Brain microvascular endothelial cell (primary cell): ENCODE measurements at regions not wholly inside any gene's neighbourhood (a gene's known extent, or its start where the extent isn't known, plus 50 kb on each side); places are given as distances from the start of the nearest gene placed in this dataset.

Experiments
- DNase-seq: peaks from one replicate; pipeline ENCODE4 v3.0.0-alpha.2; 2020
- H3K27ac ChIP-seq: fragments of 250-450 bp; sonication (Bioruptor Pico); 2 replicates; pipeline ENCODE4 v1.5.1; 2020; ENCODE audit warnings: mild to moderate bottlenecking, moderate library complexity
- H3K27me3 ChIP-seq: fragments of 250-450 bp; sonication (Bioruptor Pico); replicated peaks from 2 replicates; pipeline ENCODE4 v1.5.1; 2020; ENCODE audit warnings: mild to moderate bottlenecking
- H3K36me3 ChIP-seq: fragments of 250-450 bp; sonication (Bioruptor Pico); replicated peaks from 2 replicates; pipeline ENCODE4 v1.5.1; 2020; ENCODE audit warnings: mild to moderate bottlenecking
- H3K4me3 ChIP-seq: 2 replicates; pipeline ENCODE4 v1.5.1; 2011; ENCODE audit warnings: low read depth, mild to moderate bottlenecking, control low read depth, low read length, moderate library complexity
- in situ Hi-C: cut with HindIII; loops from 2 replicates; pipeline ENCODE4 v1.10.0; 2017; ENCODE audit warnings: low sequenced_read_pairs, low pct_ligation_motif_present
- TF ChIP-seq, protein P1 (sequence below): IDR thresholded peaks from 2 replicates; pipeline ENCODE4 v1.5.1; 2011; ENCODE audit warnings: low read depth, mild to moderate bottlenecking, moderate library complexity, low read length, control low read depth, inconsistent platforms; ENCODE audit errors: missing control alignments

- no peaks in the 10 kb centered on the region for H3K36me3 ChIP-seq
- in situ Hi-C loops: no loop called here
- no peak overlapping the region for H3K27ac ChIP-seq
- no peak overlapping the region for H3K4me3 ChIP-seq
- TF ChIP-seq, protein P1, sequence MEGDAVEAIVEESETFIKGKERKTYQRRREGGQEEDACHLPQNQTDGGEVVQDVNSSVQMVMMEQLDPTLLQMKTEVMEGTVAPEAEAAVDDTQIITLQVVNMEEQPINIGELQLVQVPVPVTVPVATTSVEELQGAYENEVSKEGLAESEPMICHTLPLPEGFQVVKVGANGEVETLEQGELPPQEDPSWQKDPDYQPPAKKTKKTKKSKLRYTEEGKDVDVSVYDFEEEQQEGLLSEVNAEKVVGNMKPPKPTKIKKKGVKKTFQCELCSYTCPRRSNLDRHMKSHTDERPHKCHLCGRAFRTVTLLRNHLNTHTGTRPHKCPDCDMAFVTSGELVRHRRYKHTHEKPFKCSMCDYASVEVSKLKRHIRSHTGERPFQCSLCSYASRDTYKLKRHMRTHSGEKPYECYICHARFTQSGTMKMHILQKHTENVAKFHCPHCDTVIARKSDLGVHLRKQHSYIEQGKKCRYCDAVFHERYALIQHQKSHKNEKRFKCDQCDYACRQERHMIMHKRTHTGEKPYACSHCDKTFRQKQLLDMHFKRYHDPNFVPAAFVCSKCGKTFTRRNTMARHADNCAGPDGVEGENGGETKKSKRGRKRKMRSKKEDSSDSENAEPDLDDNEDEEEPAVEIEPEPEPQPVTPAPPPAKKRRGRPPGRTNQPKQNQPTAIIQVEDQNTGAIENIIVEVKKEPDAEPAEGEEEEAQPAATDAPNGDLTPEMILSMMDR: no peak
- H3K27me3 ChIP-seq: no peaks in the 10 kb centered on the region
- peak; percentile 38 for DNase-seq
Observed at GRCh38 chr14:51167587-51168214, 72.3 kb upstream of the TMX1 start.

GRCh38 chr14:51168215-51168613, 71.8 kb upstream of the TMX1 start:
- no peak for DNase-seq
- TF ChIP-seq, protein P1: no peak
- H3K27ac ChIP-seq: no peak overlapping the region
- in situ Hi-C loops: no loop called here
- H3K4me3 ChIP-seq: no peak overlapping the region
- H3K27me3 ChIP-seq: no peaks in the 10 kb centered on the region
- H3K36me3 ChIP-seq: no peaks in the 10 kb centered on the region

DNA sequence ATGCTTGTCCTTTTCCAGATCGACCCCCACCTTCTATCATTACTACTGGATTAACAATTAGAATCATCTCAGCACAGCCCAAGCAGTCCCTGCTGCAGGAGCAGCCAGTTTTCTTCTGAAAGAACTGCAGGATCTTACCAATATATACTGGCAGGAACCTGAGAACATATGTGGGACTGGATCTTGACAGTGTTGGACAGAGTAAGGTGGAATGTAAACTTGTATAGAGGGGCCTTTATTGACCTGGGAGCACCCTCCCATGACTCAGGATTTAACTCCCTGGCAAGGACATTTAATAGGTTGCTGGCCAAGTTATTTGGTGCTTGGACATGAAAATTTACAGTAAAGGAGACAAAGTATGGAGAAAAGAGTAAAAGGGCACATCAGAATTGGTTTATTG, 66.2 kb upstream of the TMX1 start:
- H3K4me3 ChIP-seq: no peak overlapping the region
- peaks cover 8% of the 10 kb centered on the region for H3K27me3 ChIP-seq
- H3K27ac ChIP-seq: no peak overlapping the region
- in situ Hi-C loops: no loop called here
- no peak for DNase-seq
- H3K36me3 ChIP-seq: no peaks in the 10 kb centered on the region
- TF ChIP-seq, protein P1: no peak

DNA sequence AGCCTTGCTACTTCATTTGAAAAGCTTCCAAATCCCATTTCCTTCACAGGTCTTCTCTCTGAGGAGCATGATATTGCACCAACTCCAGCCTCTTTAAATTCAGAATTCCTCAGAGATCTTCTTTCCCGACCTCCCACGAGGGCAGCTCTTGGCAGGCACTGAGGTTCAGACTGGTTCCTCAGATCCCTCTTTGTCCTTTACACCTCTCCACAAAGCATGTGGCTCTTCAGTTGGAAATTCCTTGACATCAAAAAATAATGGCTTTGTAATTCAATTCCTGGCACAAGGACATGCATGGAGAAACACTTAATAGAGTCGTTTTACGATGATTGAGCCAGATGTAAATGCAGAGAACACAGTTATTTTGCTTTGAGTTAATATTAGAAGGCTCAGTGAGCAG, 63.2 kb upstream of the TMX1 start:
- H3K36me3 ChIP-seq: no peaks in the 10 kb centered on the region
- H3K4me3 ChIP-seq: no peak overlapping the region
- DNase-seq: no peak
- TF ChIP-seq, protein P1: no peak
- peaks cover 8% of the 10 kb centered on the region for H3K27me3 ChIP-seq
- H3K27ac ChIP-seq: no peak overlapping the region
- in situ Hi-C loops: no loop called here

- H3K27ac ChIP-seq: no peak overlapping the region
- in situ Hi-C loops: no loop called here
- peaks cover 6% of the 10 kb centered on the region for H3K27me3 ChIP-seq
- DNase-seq: no peak
- H3K4me3 ChIP-seq: no peak overlapping the region
- H3K36me3 ChIP-seq: no peaks in the 10 kb centered on the region
- TF ChIP-seq, protein P1: no peak
Observed at GRCh38 chr14:51180577-51180976, 59.5 kb upstream of the TMX1 start.

- Histone ChIP-seq H3K4me3 (no peak overlapping the region), H3K27me3 (no peaks in the 10 kb centered on the region), H3K36me3 (no peaks in the 10 kb centered on the region), H3K27ac (no peak overlapping the region)
- TF ChIP-seq, protein P1: no peak
- DNase-seq: no peak
- in situ Hi-C loops: no loop called here
Observed at GRCh38 chr14:51182131-51182565, 57.9 kb upstream of the TMX1 start.
